ENCODE measurements at regions not wholly inside any gene's neighbourhood (a gene's known extent, or its start where the extent isn't known, plus 50 kb on each side); places are given as distances from the start of the nearest gene placed in this dataset.
A peak's percentile ranks its signal among the peaks of the same experiment; 100 is the strongest.

GRCh38 chr15:39296955-39297354, 283.9 kb upstream of the THBS1 start:
- WGBS, 2 experiments (ENCODE audit: low coverage in 1 of 2, low lambda C conversion rate in 2 of 2, missing lambda C conversion rate in 2 of 2) = 95 to 100% methylated on average over 1 of the region's 1 CpG
- Histone ChIP-seq H3K79me2 (ENCODE audit: insufficient read depth) (no peaks in the 10 kb centered on the region), H3K36me3 (ENCODE audit: low read depth) (no peaks in the 10 kb centered on the region), H3K9me3 (ENCODE audit: low read depth) (no peaks in the 10 kb centered on the region), H3K9ac (no peak overlapping the region), H3K27ac (no peak overlapping the region), H3F3A (ENCODE audit: insufficient read depth) (peaks cover 44% of the 10 kb centered on the region), H2AFZ (no peak overlapping the region), H4K20me1 (ENCODE audit: insufficient read depth) (no peaks in the 10 kb centered on the region), H3K4me2 (ENCODE audit: unreplicated experiment) (no peak overlapping the region), H3K4me1 (ENCODE audit: insufficient read depth) (peaks cover 42% of the 10 kb centered on the region), H3K9me2 (ENCODE audit: insufficient read depth) (no peaks in the 10 kb centered on the region), H3K27me3 (replicated peaks; ENCODE audit: insufficient read depth) (no peaks in the 10 kb centered on the region), H3K4me3 (no peak overlapping the region)
- no peak for TF ChIP-seq EZH2 (IDR thresholded peaks at IDR 0.05; ENCODE audit: insufficient read depth, poor library complexity, severe bottlenecking)
- no peak for TF ChIP-seq EZH2phosphoT487 (IDR thresholded peaks at IDR 0.05; ENCODE audit: insufficient read depth, low read depth)
- DNase-seq = no peak
- in situ Hi-C loops (cut with MboI) = no loop called here

- peak overlapping the region; percentile 87 for H3K27ac ChIP-seq
- H3K9me2 ChIP-seq (ENCODE audit: insufficient read depth) = no peaks in the 10 kb centered on the region
- no peaks in the 10 kb centered on the region for H4K20me1 ChIP-seq (ENCODE audit: insufficient read depth)
- no peak overlapping the region for H3K4me3 ChIP-seq
- peaks cover 57% of the 10 kb centered on the region for H3K4me1 ChIP-seq (ENCODE audit: insufficient read depth)
- peaks cover 59% of the 10 kb centered on the region for H3F3A ChIP-seq (ENCODE audit: insufficient read depth)
- H3K27me3 ChIP-seq (replicated peaks; ENCODE audit: insufficient read depth) = no peaks in the 10 kb centered on the region
- H3K36me3 ChIP-seq (ENCODE audit: low read depth) = no peaks in the 10 kb centered on the region
- H3K9me3 ChIP-seq (ENCODE audit: low read depth) = no peaks in the 10 kb centered on the region
- in situ Hi-C loops (cut with MboI) = no loop called here
- H3K4me2 ChIP-seq (ENCODE audit: unreplicated experiment) = no peak overlapping the region
- 82 to 85% methylated on average over 4 of the region's 4 CpGs for WGBS, 2 experiments (ENCODE audit: low coverage in 1 of 2, low lambda C conversion rate in 2 of 2, missing lambda C conversion rate in 2 of 2)
- no peak for TF ChIP-seq EZH2phosphoT487 (IDR thresholded peaks at IDR 0.05; ENCODE audit: insufficient read depth, low read depth)
- TF ChIP-seq EZH2 (IDR thresholded peaks at IDR 0.05; ENCODE audit: insufficient read depth, poor library complexity, severe bottlenecking) = no peak
- no peaks in the 10 kb centered on the region for H3K79me2 ChIP-seq (ENCODE audit: insufficient read depth)
- no peak overlapping the region for H3K9ac ChIP-seq
- H2AFZ ChIP-seq = peak overlapping the region; percentile 25; the same call in 1 of the 2 replicates
- no peak for DNase-seq
Measured at GRCh38 chr15:39298271-39298962, 282.5 kb upstream of the THBS1 start.

- H3K9me2 ChIP-seq (ENCODE audit: insufficient read depth) = no peaks in the 10 kb centered on the region
- H3K36me3 ChIP-seq (ENCODE audit: low read depth) = no peaks in the 10 kb centered on the region
- no peaks in the 10 kb centered on the region for H3K9me3 ChIP-seq (ENCODE audit: low read depth)
- in situ Hi-C loops (cut with MboI) = no loop called here
- no peak overlapping the region for H2AFZ ChIP-seq
- H3K4me1 ChIP-seq (ENCODE audit: insufficient read depth) = peaks cover 65% of the 10 kb centered on the region
- TF ChIP-seq EZH2 (IDR thresholded peaks at IDR 0.05; ENCODE audit: insufficient read depth, poor library complexity, severe bottlenecking) (no peak), EZH2phosphoT487 (IDR thresholded peaks at IDR 0.05; ENCODE audit: insufficient read depth, low read depth) (no peak)
- H3K27me3 ChIP-seq (replicated peaks; ENCODE audit: insufficient read depth) = no peaks in the 10 kb centered on the region
- peak overlapping the region; percentile 48 for H3K4me2 ChIP-seq (ENCODE audit: unreplicated experiment)
- no peak overlapping the region for H3K4me3 ChIP-seq
- H3K27ac ChIP-seq = peak overlapping the region; percentile 87
- WGBS, 2 experiments (ENCODE audit: low coverage in 1 of 2, low lambda C conversion rate in 2 of 2, missing lambda C conversion rate in 2 of 2) = 90 to 95% methylated on average over 1 of the region's 1 CpG
- H3K79me2 ChIP-seq (ENCODE audit: insufficient read depth) = no peaks in the 10 kb centered on the region
- H3K9ac ChIP-seq = peak overlapping the region; percentile 57; the same call in 1 of the 2 replicates
- peak; percentile 38 for DNase-seq
- peaks cover 69% of the 10 kb centered on the region for H3F3A ChIP-seq (ENCODE audit: insufficient read depth)
- H4K20me1 ChIP-seq (ENCODE audit: insufficient read depth) = no peaks in the 10 kb centered on the region
Measured at GRCh38 chr15:39299486-39300267, 281.2 kb upstream of the THBS1 start.

GRCh38 chr15:39300451-39301153, 280.3 kb upstream of the THBS1 start:
- in situ Hi-C loops (cut with MboI) = no loop called here
- H2AFZ ChIP-seq = no peak overlapping the region
- H3K4me1 ChIP-seq (ENCODE audit: insufficient read depth) = peaks cover 74% of the 10 kb centered on the region
- 3 to 8% methylated on average over 3 of the region's 3 CpGs for WGBS, 2 experiments (ENCODE audit: low coverage in 1 of 2, low lambda C conversion rate in 2 of 2, missing lambda C conversion rate in 2 of 2)
- no peaks in the 10 kb centered on the region for H3K79me2 ChIP-seq (ENCODE audit: insufficient read depth)
- H3K27me3 ChIP-seq (replicated peaks; ENCODE audit: insufficient read depth) = no peaks in the 10 kb centered on the region
- no peaks in the 10 kb centered on the region for H4K20me1 ChIP-seq (ENCODE audit: insufficient read depth)
- H3K9me3 ChIP-seq (ENCODE audit: low read depth) = no peaks in the 10 kb centered on the region
- peak overlapping the region; percentile 57 for H3K9ac ChIP-seq
- no peak overlapping the region for H3K4me3 ChIP-seq
- H3K36me3 ChIP-seq (ENCODE audit: low read depth) = no peaks in the 10 kb centered on the region
- DNase-seq = peak; percentile 83
- TF ChIP-seq EZH2phosphoT487 (IDR thresholded peaks at IDR 0.05; ENCODE audit: insufficient read depth, low read depth) = no peak
- peak overlapping the region; percentile 87 for H3K27ac ChIP-seq
- H3K4me2 ChIP-seq (ENCODE audit: unreplicated experiment) = peak overlapping the region; percentile 48
- H3F3A ChIP-seq (ENCODE audit: insufficient read depth) = peaks cover 78% of the 10 kb centered on the region
- H3K9me2 ChIP-seq (ENCODE audit: insufficient read depth) = no peaks in the 10 kb centered on the region
